H1 (cell line): ENCODE measurements at regions not wholly inside any gene's neighbourhood (a gene's known extent, or its start where the extent isn't known, plus 50 kb on each side); places are given as distances from the start of the nearest gene placed in this dataset.

Experiments used
- CTCF ChIP-seq, 3 experiments: IDR thresholded peaks; 1 replicate in 2 of 3; 2 replicates in 1 of 3; pipeline versions ENCODE4 v1.5.1 to v1.6.1; 2011; ENCODE audit warnings: low read length in 3 of 3, mild to moderate bottlenecking in 3 of 3, inconsistent platforms in 2 of 3, low read depth in 1 of 3, moderate library complexity in 1 of 3; ENCODE audit not compliant: insufficient read depth in 1 of 3; ENCODE audit errors: control extremely low read depth in 1 of 3
- EP300 ChIP-seq, 2 experiments: IDR thresholded peaks; 1 replicate in 1 of 2; 2 replicates in 1 of 2; pipeline ENCODE4 v1.6.1; 2011 to 2012; ENCODE audit warnings: low read depth in 2 of 2, low read length in 2 of 2, mild to moderate bottlenecking in 2 of 2, borderline replicate concordance in 1 of 2, inconsistent platforms in 1 of 2, moderate library complexity in 1 of 2
- GTF2F1 ChIP-seq: IDR thresholded peaks from 2 replicates; pipeline ENCODE4 v1.6.1; 2012; ENCODE audit warnings: low read depth, low read length, improper control_type of control experiment, borderline replicate concordance

- TF ChIP-seq EP300 (IDR thresholded peaks at IDR 0.05; ENCODE audit: borderline replicate concordance in 1 of 2, low read depth in 2 of 2, low read length in 2 of 2), result no peak
- no peak for TF ChIP-seq GTF2F1
- no peak for TF ChIP-seq CTCF (IDR thresholded peaks at IDR 0.05; ENCODE audit: control extremely low read depth in 1 of 3, insufficient read depth in 1 of 3, low read depth in 1 of 3, low read length in 3 of 3)
Observed at GRCh38 chr13:65330287-65330686, 1899.8 kb downstream of the PCDH9 start.
